OCI-LY7 (cell line): ENCODE measurements at regions not wholly inside any gene's neighbourhood (a gene's known extent, or its start where the extent isn't known, plus 50 kb on each side); places are given as distances from the start of the nearest gene placed in this dataset.

Experiments
- BruUV-seq: library from RNA; stranded (reverse); fragments of 400-500 nt; replicated peaks from 2 replicates; lab custom pipeline; 2021; lab: Mats Ljungman, UMichigan
- CTCF ChIA-PET: fragments of 300-600 bp; sonication (Branson Sonifier 250); formaldehyde crosslinking; loops from one replicate; lab custom pipeline; 2022; ENCODE audit warnings: antibody characterized with exemption; ENCODE audit not compliant: unreplicated experiment; lab: Charles Lee
- POLR2A ChIA-PET: fragments of 300-600 bp; sonication (Branson Sonifier 250); formaldehyde crosslinking; loops from one replicate; lab custom pipeline; 2022; ENCODE audit warnings: antibody characterized with exemption; lab: Charles Lee
- DNase-seq: peaks from one replicate; pipeline ENCODE4 v3.0.0-alpha.2; 2015; ENCODE audit warnings: low spot score
- H2AFZ ChIP-seq: fragments of 200-600 bp; sonication (generic), shearing (Covaris generic); 2 replicates; pipeline ENCODE4 v1.6.1; 2014; ENCODE audit warnings: mild to moderate bottlenecking, antibody characterized with exemption, low read length, moderate library complexity
- H3K27ac ChIP-seq: fragments of 200-600 bp; sonication (generic); 2 replicates; pipeline ENCODE4 v1.5.1; 2014; ENCODE audit warnings: mixed run types, low read depth, mild to moderate bottlenecking, moderate library complexity, low read length, inconsistent platforms; ENCODE audit not compliant: poor library complexity, severe bottlenecking
- H3K36me3 ChIP-seq: fragments of 200-600 bp; sonication (generic); 2 replicates; pipeline ENCODE4 v1.6.1; 2014; ENCODE audit warnings: mild to moderate bottlenecking, antibody characterized with exemption, low read length, moderate library complexity, mixed read lengths; ENCODE audit not compliant: insufficient read depth
- H3K4me1 ChIP-seq: fragments of 200-600 bp; sonication (generic); 2 replicates; pipeline ENCODE4 v1.5.1; 2014; ENCODE audit warnings: mild to moderate bottlenecking, low read length; ENCODE audit not compliant: insufficient read depth, poor library complexity, severe bottlenecking
- H3K4me2 ChIP-seq: fragments of 200-600 bp; sonication (generic); 2 replicates; pipeline ENCODE4 v1.6.1; 2014; ENCODE audit warnings: mild to moderate bottlenecking, low read length
- H3K4me3 ChIP-seq: fragments of 200-600 bp; sonication (generic); 2 replicates; pipeline ENCODE4 v1.5.1; 2014; ENCODE audit warnings: mild to moderate bottlenecking, low read depth, low read length; ENCODE audit not compliant: poor library complexity, severe bottlenecking
- H3K79me2 ChIP-seq: fragments of 200-600 bp; sonication (generic); 2 replicates; pipeline ENCODE4 v1.6.1; 2016; ENCODE audit warnings: low read depth, mild to moderate bottlenecking, low read length, moderate library complexity, mixed read lengths; ENCODE audit not compliant: insufficient read depth
- H3K9me2 ChIP-seq: fragments of 200-600 bp; sonication (generic); 2 replicates; pipeline ENCODE4 v1.6.1; 2016; ENCODE audit warnings: mild to moderate bottlenecking, low read length, mixed read lengths; ENCODE audit not compliant: insufficient read depth
- H3K9me3 ChIP-seq: fragments of 200-600 bp; sonication (generic); 2 replicates; pipeline ENCODE4 v1.6.1; 2014; ENCODE audit warnings: mild to moderate bottlenecking, mixed run types, low read length, mixed read lengths
- H4K20me1 ChIP-seq: fragments of 200-600 bp; sonication (generic); 2 replicates; pipeline ENCODE4 v1.6.1; 2014; ENCODE audit warnings: mild to moderate bottlenecking, antibody characterized with exemption, low read length, moderate library complexity, mixed read lengths; ENCODE audit not compliant: insufficient read depth
- EZH2phosphoT487 ChIP-seq: fragments of 200-600 bp; sonication (generic); IDR thresholded peaks from 2 replicates; pipeline ENCODE4 v1.6.1; 2018; ENCODE audit warnings: low read depth, borderline replicate concordance, mild to moderate bottlenecking, mixed run types, antibody characterized with exemption, low read length, moderate library complexity, mixed read lengths
- intact Hi-C: fragments of 100-400 bp; cut with micrococcal nuclease; formaldehyde crosslinking; loops from one replicate; pipeline ENCODE4 v1.10.0; 2022; ENCODE audit not compliant: unreplicated experiment
- TF ChIP-seq, protein P1 (sequence below): fragments of 200-600 bp; sonication (generic); conservative IDR thresholded peaks from 2 replicates; pipeline ENCODE4 v1.5.1; 2014; ENCODE audit warnings: mild to moderate bottlenecking, antibody characterized with exemption, low read length, moderate library complexity, mixed read lengths

DNA sequence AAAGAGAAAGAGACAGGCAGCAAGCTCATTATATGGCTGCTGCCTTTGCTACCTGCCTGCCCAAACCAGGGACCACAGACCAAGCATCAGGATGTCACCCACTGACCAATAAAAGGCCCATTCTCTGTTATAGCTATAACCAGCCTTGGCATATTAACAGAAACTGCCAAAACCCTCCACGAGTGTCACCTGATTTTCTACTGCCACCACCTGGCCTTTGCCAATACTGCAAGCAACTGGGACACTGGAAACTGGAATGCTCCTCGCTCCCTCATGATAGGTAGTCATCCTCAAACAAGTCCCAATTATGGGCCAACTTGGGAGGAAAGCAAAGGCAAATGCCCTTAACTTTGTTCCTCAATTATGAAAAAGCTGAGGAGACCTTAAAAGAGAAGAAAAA lies 76.0 kb downstream of the SPIN4 start:
- H3K36me3 ChIP-seq = no peaks in the 10 kb centered on the region
- intact Hi-C loops = no loop called here
- TF ChIP-seq, protein P1, sequence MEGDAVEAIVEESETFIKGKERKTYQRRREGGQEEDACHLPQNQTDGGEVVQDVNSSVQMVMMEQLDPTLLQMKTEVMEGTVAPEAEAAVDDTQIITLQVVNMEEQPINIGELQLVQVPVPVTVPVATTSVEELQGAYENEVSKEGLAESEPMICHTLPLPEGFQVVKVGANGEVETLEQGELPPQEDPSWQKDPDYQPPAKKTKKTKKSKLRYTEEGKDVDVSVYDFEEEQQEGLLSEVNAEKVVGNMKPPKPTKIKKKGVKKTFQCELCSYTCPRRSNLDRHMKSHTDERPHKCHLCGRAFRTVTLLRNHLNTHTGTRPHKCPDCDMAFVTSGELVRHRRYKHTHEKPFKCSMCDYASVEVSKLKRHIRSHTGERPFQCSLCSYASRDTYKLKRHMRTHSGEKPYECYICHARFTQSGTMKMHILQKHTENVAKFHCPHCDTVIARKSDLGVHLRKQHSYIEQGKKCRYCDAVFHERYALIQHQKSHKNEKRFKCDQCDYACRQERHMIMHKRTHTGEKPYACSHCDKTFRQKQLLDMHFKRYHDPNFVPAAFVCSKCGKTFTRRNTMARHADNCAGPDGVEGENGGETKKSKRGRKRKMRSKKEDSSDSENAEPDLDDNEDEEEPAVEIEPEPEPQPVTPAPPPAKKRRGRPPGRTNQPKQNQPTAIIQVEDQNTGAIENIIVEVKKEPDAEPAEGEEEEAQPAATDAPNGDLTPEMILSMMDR = peak; percentile 66
- TF ChIP-seq EZH2phosphoT487 = no peak
- H4K20me1 ChIP-seq = no peaks in the 10 kb centered on the region
- no peak overlapping the region for H3K27ac ChIP-seq
- POLR2A ChIA-PET = no interaction called here
- H3K4me3 ChIP-seq = no peak overlapping the region
- H3K4me1 ChIP-seq = no peaks in the 10 kb centered on the region
- no peaks in the 10 kb centered on the region for H3K9me3 ChIP-seq
- no peaks in the 10 kb centered on the region for H3K79me2 ChIP-seq
- H3K4me2 ChIP-seq = no peak overlapping the region
- no peaks in the 10 kb centered on the region for H3K9me2 ChIP-seq
- peak; percentile 7 for DNase-seq
- no TSS peak for BruUV-seq
- H2AFZ ChIP-seq = no peak overlapping the region
- CTCF ChIA-PET = interaction anchor here (0.8 kb wide), 1 partner anchor 76 kb away, joined by 4 read pairs; the partner anchor contains the start of gene SPIN4

DNA sequence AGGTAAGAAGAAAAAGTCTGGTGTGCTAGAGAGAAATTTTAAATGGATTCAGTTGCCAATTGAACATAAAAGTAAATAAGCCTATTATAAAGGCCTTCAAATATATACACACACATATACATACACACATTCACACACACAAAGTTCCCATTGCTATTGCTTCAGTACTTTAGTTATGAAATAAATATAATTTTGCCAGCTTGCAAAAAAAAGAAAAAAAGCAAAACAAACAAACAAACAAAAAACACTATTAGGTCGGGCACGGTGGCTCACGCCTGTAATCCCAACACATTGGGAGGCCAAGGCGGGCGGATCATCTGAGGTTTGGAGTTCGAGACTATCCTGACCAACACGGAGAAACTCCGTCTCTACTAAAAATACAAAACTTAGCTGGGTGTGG lies 80.3 kb downstream of the SPIN4 start:
- H3K9me3 ChIP-seq = no peaks in the 10 kb centered on the region
- intact Hi-C loops = no loop called here
- H3K4me2 ChIP-seq = no peak overlapping the region
- no peaks in the 10 kb centered on the region for H3K36me3 ChIP-seq
- no peak overlapping the region for H3K4me3 ChIP-seq
- H3K4me1 ChIP-seq = no peaks in the 10 kb centered on the region
- no peak overlapping the region for H3K27ac ChIP-seq
- TF ChIP-seq, protein P1 = no peak
- no peak for TF ChIP-seq EZH2phosphoT487
- H4K20me1 ChIP-seq = no peaks in the 10 kb centered on the region
- no TSS peak for BruUV-seq
- CTCF ChIA-PET = no interaction called here
- H2AFZ ChIP-seq = no peak overlapping the region
- POLR2A ChIA-PET = no interaction called here
- no peaks in the 10 kb centered on the region for H3K9me2 ChIP-seq
- H3K79me2 ChIP-seq = no peaks in the 10 kb centered on the region
- DNase-seq = no peak

DNA sequence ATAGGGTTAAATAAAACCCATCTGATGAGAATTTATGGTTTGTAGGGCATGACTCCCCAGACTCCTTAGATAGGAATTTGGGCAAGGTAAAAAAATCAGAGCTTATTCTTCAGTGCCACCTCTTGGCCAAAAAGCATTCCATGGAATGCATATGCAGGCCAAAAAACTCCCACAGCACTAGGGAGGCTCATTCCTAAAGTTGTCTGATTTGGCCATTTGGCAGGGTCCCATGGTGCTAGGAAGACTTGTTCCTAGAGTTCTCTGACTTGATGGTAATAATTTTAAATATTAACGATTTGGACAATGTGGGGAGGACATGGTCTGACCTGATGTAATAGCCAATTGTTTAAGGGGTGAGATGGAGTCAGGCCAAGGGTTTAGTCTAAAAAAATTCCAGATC lies 93.0 kb downstream of the SPIN4 start:
- BruUV-seq = no TSS peak
- H3K4me3 ChIP-seq = no peak overlapping the region
- no peaks in the 10 kb centered on the region for H3K36me3 ChIP-seq
- intact Hi-C loops = no loop called here
- H4K20me1 ChIP-seq = no peaks in the 10 kb centered on the region
- no peak for DNase-seq
- CTCF ChIA-PET = no interaction called here
- H3K9me2 ChIP-seq = no peaks in the 10 kb centered on the region
- POLR2A ChIA-PET = no interaction called here
- H3K79me2 ChIP-seq = no peaks in the 10 kb centered on the region
- no peak for TF ChIP-seq EZH2phosphoT487
- TF ChIP-seq, protein P1 = no peak
- H3K9me3 ChIP-seq = no peaks in the 10 kb centered on the region
- no peak overlapping the region for H2AFZ ChIP-seq
- no peak overlapping the region for H3K27ac ChIP-seq
- no peaks in the 10 kb centered on the region for H3K4me1 ChIP-seq
- H3K4me2 ChIP-seq = no peak overlapping the region
